Large intestine (tissue), 3 donors: ENCODE measurements at regions not wholly inside any gene's neighbourhood (a gene's known extent, or its start where the extent isn't known, plus 50 kb on each side); places are given as distances from the start of the nearest gene placed in this dataset.
A peak's percentile ranks its signal among the peaks of the same experiment; 100 is the strongest.
"Not testable (repeated sequence)": the region's sequence is repeated elsewhere in the genome, so short reads cannot be mapped to it uniquely, and the experiment has no call there.

Source experiments
- DNase-seq, 2 donors: peaks; one replicate each; pipeline versions ENCODE4 v3.0.0 to v3.0.0-alpha.2; 2013
- H3K27ac ChIP-seq: one replicate; pipeline ENCODE4 v1.5.1; 2013; ENCODE audit warnings: low read length
- H3K27me3 ChIP-seq: 2 replicates; pipeline ENCODE4 v1.6.1; 2013; ENCODE audit warnings: low read length; ENCODE audit not compliant: control insufficient read depth, insufficient read depth
- H3K36me3 ChIP-seq: 2 replicates; pipeline ENCODE4 v1.6.1; 2013; ENCODE audit warnings: low read length; ENCODE audit not compliant: control insufficient read depth, insufficient read depth
- H3K4me1 ChIP-seq: one replicate; pipeline ENCODE4 v1.6.1; 2013; ENCODE audit warnings: low read length; ENCODE audit not compliant: control insufficient read depth, insufficient read depth
- H3K4me3 ChIP-seq: one replicate; pipeline ENCODE4 v1.5.1; 2013; ENCODE audit warnings: low read length
- H3K9me3 ChIP-seq: one replicate; pipeline ENCODE4 v1.6.1; 2013; ENCODE audit warnings: mild to moderate bottlenecking, low read depth, low read length, moderate library complexity; ENCODE audit not compliant: control insufficient read depth
- WGBS: methylation state at CpG from one replicate; pipeline ENCODE4 v1.1.5; 2013; ENCODE audit warnings: low lambda C conversion rate; ENCODE audit not compliant: insufficient coverage; 5-methylcytosine and 5-hydroxymethylcytosine counted together

GRCh38 chr3:68560728-68561127 lies 371.6 kb downstream of the TAFA4 start:
- H3K27me3 ChIP-seq, result no peaks in the 10 kb centered on the region
- H3K27ac ChIP-seq, result no peak overlapping the region
- H3K4me3 ChIP-seq, result no peak overlapping the region
- no peak for DNase-seq
- no peaks in the 10 kb centered on the region for H3K36me3 ChIP-seq
- 100% methylated on average over 1 of the region's 2 CpGs for WGBS
- no peaks in the 10 kb centered on the region for H3K4me1 ChIP-seq
- H3K9me3 ChIP-seq, result no peaks in the 10 kb centered on the region

GRCh38 chr3:68535782-68536181 lies 396.6 kb downstream of the TAFA4 start:
- no peak overlapping the region for H3K4me3 ChIP-seq
- DNase-seq, result no peak
- no peaks in the 10 kb centered on the region for H3K9me3 ChIP-seq

GRCh38 chr3:68523330-68523729 lies 409.0 kb downstream of the TAFA4 start:
- Histone ChIP-seq H3K4me3 (no peak overlapping the region), H3K9me3 (no peaks in the 10 kb centered on the region), H3K27me3 (no peaks in the 10 kb centered on the region), H3K36me3 (no peaks in the 10 kb centered on the region), H3K27ac (no peak overlapping the region), H3K4me1 (no peaks in the 10 kb centered on the region)
- no peak for DNase-seq

More at GRCh38 chr3:68535782-68536181, 396.6 kb downstream of the TAFA4 start:
- Histone ChIP-seq H3K36me3 (no peaks in the 10 kb centered on the region), H3K4me1 (no peaks in the 10 kb centered on the region), H3K27ac (no peak overlapping the region), H3K27me3 (no peaks in the 10 kb centered on the region)

GRCh38 chr3:68515237-68515636 lies 417.1 kb downstream of the TAFA4 start:
- DNase-seq, result no peak
- no peaks in the 10 kb centered on the region for H3K36me3 ChIP-seq
- 40% methylated on average over 1 of the region's 1 CpG for WGBS
- H3K9me3 ChIP-seq, result no peaks in the 10 kb centered on the region
- no peaks in the 10 kb centered on the region for H3K4me1 ChIP-seq
- H3K27ac ChIP-seq, result no peak overlapping the region
- no peak overlapping the region for H3K4me3 ChIP-seq
- H3K27me3 ChIP-seq, result no peaks in the 10 kb centered on the region

GRCh38 chr3:68504201-68504600 lies 428.1 kb downstream of the TAFA4 start:
- Histone ChIP-seq H3K27me3 (no peaks in the 10 kb centered on the region), H3K36me3 (no peaks in the 10 kb centered on the region), H3K9me3 (no peaks in the 10 kb centered on the region), H3K27ac (no peak overlapping the region), H3K4me1 (no peaks in the 10 kb centered on the region), H3K4me3 (no peak overlapping the region)
- no peak for DNase-seq
- no CpG with 5 or more reads among the region's 2 CpGs for WGBS

- not testable (repeated sequence) for H3K4me3 ChIP-seq, DNase-seq, H3K36me3 ChIP-seq, H3K4me1 ChIP-seq, H3K9me3 ChIP-seq, H3K27ac ChIP-seq, H3K27me3 ChIP-seq
- 100% methylated on average over 1 of the region's 1 CpG for WGBS
These were observed 446.5 kb downstream of the TAFA4 start for GRCh38 chr3:68485845-68486244.

- DNase-seq, result peak in 1 of 2 donors; percentile 2
- Histone ChIP-seq H3K4me1 (no peaks in the 10 kb centered on the region), H3K27me3 (no peaks in the 10 kb centered on the region), H3K27ac (no peak overlapping the region), H3K4me3 (no peak overlapping the region), H3K9me3 (no peaks in the 10 kb centered on the region), H3K36me3 (no peaks in the 10 kb centered on the region)
- no CpG with 5 or more reads among the region's 1 CpG for WGBS
These were observed 447.3 kb downstream of the TAFA4 start for GRCh38 chr3:68485051-68485450.

GRCh38 chr3:68483601-68484000 lies 448.7 kb downstream of the TAFA4 start:
- no peaks in the 10 kb centered on the region for H3K9me3 ChIP-seq
- no peaks in the 10 kb centered on the region for H3K36me3 ChIP-seq
- no peak overlapping the region for H3K4me3 ChIP-seq
- H3K27me3 ChIP-seq, result no peaks in the 10 kb centered on the region
- no peaks in the 10 kb centered on the region for H3K4me1 ChIP-seq
- no peak for DNase-seq
- no peak overlapping the region for H3K27ac ChIP-seq
- WGBS, result no CpG with 5 or more reads among the region's 3 CpGs

- H3K4me1 ChIP-seq, result no peaks in the 10 kb centered on the region
- H3K36me3 ChIP-seq, result no peaks in the 10 kb centered on the region
- H3K4me3 ChIP-seq, result no peak overlapping the region
- no CpG with 5 or more reads among the region's 2 CpGs for WGBS
- H3K9me3 ChIP-seq, result no peaks in the 10 kb centered on the region
- H3K27me3 ChIP-seq, result no peaks in the 10 kb centered on the region
- no peak for DNase-seq
- H3K27ac ChIP-seq, result no peak overlapping the region
These were observed 449.3 kb downstream of the TAFA4 start for GRCh38 chr3:68483041-68483440.

GRCh38 chr3:68482565-68482964 lies 449.8 kb downstream of the TAFA4 start:
- DNase-seq, result no peak
- Histone ChIP-seq H3K4me3 (no peak overlapping the region), H3K36me3 (no peaks in the 10 kb centered on the region)

GRCh38 chr3:68479779-68480178 lies 452.6 kb downstream of the TAFA4 start:
- Histone ChIP-seq H3K27ac (no peak overlapping the region), H3K9me3 (no peaks in the 10 kb centered on the region), H3K27me3 (no peaks in the 10 kb centered on the region), H3K36me3 (no peaks in the 10 kb centered on the region), H3K4me3 (no peak overlapping the region), H3K4me1 (no peaks in the 10 kb centered on the region)
- WGBS, result 90% methylated on average over 2 of the region's 3 CpGs
- DNase-seq, result no peak

More at GRCh38 chr3:68482565-68482964, 449.8 kb downstream of the TAFA4 start:
- 100% methylated on average over 1 of the region's 2 CpGs for WGBS
- Histone ChIP-seq H3K9me3 (no peaks in the 10 kb centered on the region), H3K27ac (no peak overlapping the region), H3K4me1 (no peaks in the 10 kb centered on the region), H3K27me3 (no peaks in the 10 kb centered on the region)
